H1 (cell line): ENCODE measurements at regions not wholly inside any gene's neighbourhood (a gene's known extent, or its start where the extent isn't known, plus 50 kb on each side); places are given as distances from the start of the nearest gene placed in this dataset.

ENCODE experiments used
- CEBPB ChIP-seq: IDR thresholded peaks from 2 replicates; pipeline ENCODE4 v1.6.1; 2012; ENCODE audit warnings: low read depth, low read length
- CHD1 ChIP-seq: IDR thresholded peaks from 2 replicates; pipeline ENCODE4 v1.6.1; 2012; ENCODE audit warnings: low read depth, low read length, improper control_type of control experiment
- CREB1 ChIP-seq: IDR thresholded peaks from 2 replicates; pipeline ENCODE4 v1.6.1; 2012; ENCODE audit warnings: inconsistent platforms
- POLR2A ChIP-seq, 2 experiments: IDR thresholded peaks; 1 replicate in 1 of 2; 2 replicates in 1 of 2; pipeline ENCODE4 v1.6.1; 2011; ENCODE audit warnings: low read depth in 2 of 2, low read length in 2 of 2, mild to moderate bottlenecking in 2 of 2; ENCODE audit errors: control extremely low read depth in 1 of 2
- SAP30 ChIP-seq: fragments of 300-600 bp; sonication (generic); IDR thresholded peaks from 2 replicates; pipeline ENCODE4 v1.7.1; 2012; ENCODE audit warnings: low read length, moderate library complexity, mild to moderate bottlenecking, inconsistent platforms; ENCODE audit not compliant: insufficient read depth, insufficient replicate concordance
- TF ChIP-seq, protein P1 (sequence below), 3 experiments: IDR thresholded peaks; 1 replicate in 2 of 3; 2 replicates in 1 of 3; pipeline versions ENCODE4 v1.5.1 to v1.6.1; 2011; ENCODE audit warnings: low read length in 3 of 3, mild to moderate bottlenecking in 3 of 3, inconsistent platforms in 2 of 3, low read depth in 1 of 3, moderate library complexity in 1 of 3; ENCODE audit not compliant: insufficient read depth in 1 of 3; ENCODE audit errors: control extremely low read depth in 1 of 3

DNA sequence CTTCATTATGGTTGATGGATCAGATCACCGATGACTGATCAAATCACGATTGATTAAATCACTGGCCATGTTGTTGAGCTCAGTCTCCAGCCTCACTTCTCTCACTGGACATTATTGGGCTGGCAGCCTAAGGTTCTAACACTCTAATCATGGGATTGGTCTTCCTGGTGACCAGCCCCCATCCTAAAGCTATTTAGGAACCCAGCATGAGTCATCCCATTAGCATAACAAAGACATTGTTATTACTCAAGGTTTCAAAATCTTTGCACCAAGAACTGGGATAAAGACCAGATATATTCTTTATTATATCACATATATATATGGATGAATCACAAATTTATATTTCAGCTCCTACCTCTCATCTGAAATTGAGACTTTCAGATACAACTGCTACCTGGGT is 272.1 kb upstream of the IL12B start:
- TF ChIP-seq CREB1 (no peak), SAP30 (no peak), CEBPB (no peak), CHD1 (no peak), POLR2A (IDR thresholded peaks at IDR 0.05; ENCODE audit: control extremely low read depth in 1 of 2, low read depth in 2 of 2, low read length in 2 of 2) (no peak)
- TF ChIP-seq, protein P1, sequence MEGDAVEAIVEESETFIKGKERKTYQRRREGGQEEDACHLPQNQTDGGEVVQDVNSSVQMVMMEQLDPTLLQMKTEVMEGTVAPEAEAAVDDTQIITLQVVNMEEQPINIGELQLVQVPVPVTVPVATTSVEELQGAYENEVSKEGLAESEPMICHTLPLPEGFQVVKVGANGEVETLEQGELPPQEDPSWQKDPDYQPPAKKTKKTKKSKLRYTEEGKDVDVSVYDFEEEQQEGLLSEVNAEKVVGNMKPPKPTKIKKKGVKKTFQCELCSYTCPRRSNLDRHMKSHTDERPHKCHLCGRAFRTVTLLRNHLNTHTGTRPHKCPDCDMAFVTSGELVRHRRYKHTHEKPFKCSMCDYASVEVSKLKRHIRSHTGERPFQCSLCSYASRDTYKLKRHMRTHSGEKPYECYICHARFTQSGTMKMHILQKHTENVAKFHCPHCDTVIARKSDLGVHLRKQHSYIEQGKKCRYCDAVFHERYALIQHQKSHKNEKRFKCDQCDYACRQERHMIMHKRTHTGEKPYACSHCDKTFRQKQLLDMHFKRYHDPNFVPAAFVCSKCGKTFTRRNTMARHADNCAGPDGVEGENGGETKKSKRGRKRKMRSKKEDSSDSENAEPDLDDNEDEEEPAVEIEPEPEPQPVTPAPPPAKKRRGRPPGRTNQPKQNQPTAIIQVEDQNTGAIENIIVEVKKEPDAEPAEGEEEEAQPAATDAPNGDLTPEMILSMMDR (IDR thresholded peaks at IDR 0.05; ENCODE audit: control extremely low read depth in 1 of 3, insufficient read depth in 1 of 3, low read depth in 1 of 3, low read length in 3 of 3), result no peak
